Stomach (tissue), 4 donors: ENCODE measurements at regions not wholly inside any gene's neighbourhood (a gene's known extent, or its start where the extent isn't known, plus 50 kb on each side); places are given as distances from the start of the nearest gene placed in this dataset.

Experiments
- EP300 ChIP-seq: sonication (generic); formaldehyde crosslinking; IDR thresholded peaks from one replicate; pipeline ENCODE4 v1.6.1; 2017; ENCODE audit warnings: antibody characterized with exemption
- POLR2A ChIP-seq, 4 donors: fragments of 450-650 bp; IDR thresholded peaks; one replicate each; pipeline ENCODE4 v1.6.1; 2016; ENCODE audit warnings: antibody characterized with exemption in 4 of 4, control low read depth in 2 of 4, mild to moderate bottlenecking in 1 of 4, moderate library complexity in 1 of 4
- POLR2AphosphoS5 ChIP-seq, 3 donors: sonication (generic); formaldehyde crosslinking; IDR thresholded peaks; one replicate each; pipeline ENCODE4 v1.6.1; 2016; ENCODE audit warnings: antibody characterized with exemption in 3 of 3
- TF ChIP-seq, protein P1 (sequence below), 7 experiments: fragments of 450-650 bp in 4 of 7; fragments of 200-600 bp in 3 of 7; sonication (generic) in 3 of 7; IDR thresholded peaks; one replicate each; pipeline ENCODE4 v1.5.1; 2016 to 2019; ENCODE audit warnings: antibody characterized with exemption in 7 of 7, control low read depth in 2 of 7, mild to moderate bottlenecking in 1 of 7

DNA sequence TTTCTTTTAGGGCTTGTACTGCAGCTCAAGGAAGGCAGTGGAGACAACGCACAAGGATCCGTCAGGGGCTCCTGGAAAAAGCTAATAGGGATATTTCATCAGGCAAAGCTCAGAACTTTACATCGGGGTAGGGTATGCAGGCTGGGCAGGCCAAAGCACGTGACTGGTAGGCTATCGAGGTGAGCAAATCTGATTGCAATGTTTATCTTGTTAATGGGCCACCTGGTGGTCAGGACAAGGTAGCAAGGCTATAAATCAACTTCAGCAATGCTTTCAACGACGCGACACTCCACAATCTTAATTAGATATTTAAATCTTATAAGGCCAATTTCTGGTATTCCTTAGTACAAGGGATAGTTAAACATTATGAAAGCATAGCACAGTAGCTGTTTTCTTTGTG lies 1302.8 kb upstream of the EYS start:
- TF ChIP-seq, protein P1, sequence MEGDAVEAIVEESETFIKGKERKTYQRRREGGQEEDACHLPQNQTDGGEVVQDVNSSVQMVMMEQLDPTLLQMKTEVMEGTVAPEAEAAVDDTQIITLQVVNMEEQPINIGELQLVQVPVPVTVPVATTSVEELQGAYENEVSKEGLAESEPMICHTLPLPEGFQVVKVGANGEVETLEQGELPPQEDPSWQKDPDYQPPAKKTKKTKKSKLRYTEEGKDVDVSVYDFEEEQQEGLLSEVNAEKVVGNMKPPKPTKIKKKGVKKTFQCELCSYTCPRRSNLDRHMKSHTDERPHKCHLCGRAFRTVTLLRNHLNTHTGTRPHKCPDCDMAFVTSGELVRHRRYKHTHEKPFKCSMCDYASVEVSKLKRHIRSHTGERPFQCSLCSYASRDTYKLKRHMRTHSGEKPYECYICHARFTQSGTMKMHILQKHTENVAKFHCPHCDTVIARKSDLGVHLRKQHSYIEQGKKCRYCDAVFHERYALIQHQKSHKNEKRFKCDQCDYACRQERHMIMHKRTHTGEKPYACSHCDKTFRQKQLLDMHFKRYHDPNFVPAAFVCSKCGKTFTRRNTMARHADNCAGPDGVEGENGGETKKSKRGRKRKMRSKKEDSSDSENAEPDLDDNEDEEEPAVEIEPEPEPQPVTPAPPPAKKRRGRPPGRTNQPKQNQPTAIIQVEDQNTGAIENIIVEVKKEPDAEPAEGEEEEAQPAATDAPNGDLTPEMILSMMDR (IDR thresholded peaks at IDR 0.05): no peak
- TF ChIP-seq POLR2A (IDR thresholded peaks at IDR 0.05) (no peak), POLR2AphosphoS5 (IDR thresholded peaks at IDR 0.05) (no peak), EP300 (no peak)
